ENCODE measurements at regions not wholly inside any gene's neighbourhood (a gene's known extent, or its start where the extent isn't known, plus 50 kb on each side); places are given as distances from the start of the nearest gene placed in this dataset.

DNA sequence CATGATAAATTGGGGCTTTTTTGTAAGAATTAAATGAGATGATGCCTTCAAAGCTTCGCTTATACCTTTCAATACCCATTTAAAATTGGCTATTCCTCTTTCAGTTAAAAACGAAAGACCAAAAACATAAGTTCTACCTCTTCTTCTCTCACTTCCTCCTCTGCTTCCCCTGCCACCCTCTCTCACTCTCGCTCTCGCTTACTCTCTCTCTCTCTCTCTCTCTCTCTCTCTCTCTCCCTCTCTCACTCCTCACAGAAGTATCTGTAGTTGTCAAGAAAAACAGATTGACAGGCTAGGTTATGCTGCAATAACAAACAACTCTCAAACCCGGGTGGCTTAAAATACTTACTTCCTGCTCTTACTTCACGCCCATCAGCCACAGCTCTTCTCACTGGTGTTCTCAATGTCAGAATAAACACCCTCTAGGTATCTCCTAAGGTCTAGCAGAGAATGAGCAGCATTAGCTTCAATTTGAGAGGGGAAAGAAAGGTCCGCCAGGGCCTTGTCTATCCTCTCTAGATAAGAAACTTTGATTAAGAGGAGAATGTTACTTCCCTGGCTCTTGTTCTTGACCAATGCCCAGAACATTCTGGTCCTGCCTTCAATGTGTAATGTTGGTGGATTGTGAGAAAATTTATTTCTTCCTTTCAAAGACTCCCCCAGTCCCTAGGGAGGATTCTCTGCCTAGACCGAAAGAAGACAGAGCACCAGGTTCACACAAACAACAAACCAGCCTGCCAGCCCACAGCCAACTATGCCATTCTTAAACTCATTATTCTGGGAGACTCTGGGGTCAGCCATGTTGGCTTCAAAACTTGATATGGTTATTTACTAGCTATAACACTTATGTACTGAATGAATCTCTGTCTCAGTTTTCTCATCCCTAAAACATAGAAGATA lies 1028.7 kb downstream of the XPNPEP1 start:
- DNase-seq (ENCODE audit: low spot score): no peak
- Histone ChIP-seq H3K36me3 (no peaks in the 10 kb centered on the region), H3K9me3 (no peaks in the 10 kb centered on the region), H3K4me1 (ENCODE audit: control insufficient read depth in 1 of 2, low read depth in 2 of 2) (no peaks in the 10 kb centered on the region), H3K27me3 (replicated peaks; ENCODE audit: insufficient read depth) (no peaks in the 10 kb centered on the region), H3K4me3 (no peak overlapping the region), H3K27ac (no peak overlapping the region)
- TF ChIP-seq CTCF (IDR thresholded peaks at IDR 0.05): no peak
- ATAC-seq (ENCODE audit: insufficient number of reproducible peaks, low FRiP score, low read depth): no peak

DNA sequence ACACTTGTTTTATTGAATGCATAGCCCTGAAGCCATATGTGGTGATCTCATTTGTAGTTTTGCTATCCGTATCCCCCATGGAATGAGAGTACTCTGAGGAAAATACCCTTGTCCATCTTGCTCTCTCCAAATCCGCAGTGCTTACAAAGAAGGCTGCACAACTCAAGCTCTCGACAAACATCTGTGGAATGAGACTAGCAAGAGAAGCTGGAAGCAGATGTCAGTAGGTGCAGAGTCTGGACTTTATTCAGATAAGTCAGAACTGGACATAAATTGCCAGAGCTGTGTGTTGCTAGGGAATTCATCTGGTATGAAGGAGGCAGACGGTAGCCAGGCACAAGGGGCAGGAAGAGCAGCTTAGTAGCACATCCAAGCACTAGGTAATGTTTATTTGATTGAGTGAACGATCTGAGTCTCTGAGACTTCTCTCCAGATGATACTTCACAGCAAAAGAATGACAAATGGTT lies 1046.2 kb downstream of the XPNPEP1 start:
- Histone ChIP-seq H3K4me3 (no peak overlapping the region), H3K9me3 (no peaks in the 10 kb centered on the region), H3K27ac (no peak overlapping the region), H3K36me3 (no peaks in the 10 kb centered on the region), H3K27me3 (replicated peaks; ENCODE audit: insufficient read depth) (no peaks in the 10 kb centered on the region), H3K4me1 (ENCODE audit: control insufficient read depth in 1 of 2, low read depth in 2 of 2) (no peaks in the 10 kb centered on the region)
- TF ChIP-seq CTCF (IDR thresholded peaks at IDR 0.05): no peak
- no peak for ATAC-seq (ENCODE audit: insufficient number of reproducible peaks, low FRiP score, low read depth)
- no peak for DNase-seq (ENCODE audit: low spot score)

GRCh38 chr10:108872854-108873253 lies 1050.5 kb downstream of the XPNPEP1 start:
- Histone ChIP-seq H3K4me1 (ENCODE audit: control insufficient read depth in 1 of 2, low read depth in 2 of 2) (no peaks in the 10 kb centered on the region), H3K4me3 (no peak overlapping the region), H3K36me3 (no peaks in the 10 kb centered on the region), H3K27ac (no peak overlapping the region), H3K27me3 (replicated peaks; ENCODE audit: insufficient read depth) (no peaks in the 10 kb centered on the region), H3K9me3 (no peaks in the 10 kb centered on the region)
- DNase-seq (ENCODE audit: low spot score): no peak
- no peak for ATAC-seq (ENCODE audit: insufficient number of reproducible peaks, low FRiP score, low read depth)
- no peak for TF ChIP-seq CTCF (IDR thresholded peaks at IDR 0.05)

- H3K4me3 ChIP-seq: no peak overlapping the region
- TF ChIP-seq CTCF (IDR thresholded peaks at IDR 0.05): no peak
- H3K4me1 ChIP-seq (ENCODE audit: control insufficient read depth in 1 of 2, low read depth in 2 of 2): no peaks in the 10 kb centered on the region
- H3K36me3 ChIP-seq: no peaks in the 10 kb centered on the region
- ATAC-seq (ENCODE audit: insufficient number of reproducible peaks, low FRiP score, low read depth) (no peak), DNase-seq (ENCODE audit: low spot score) (no peak)
- H3K27ac ChIP-seq: no peak overlapping the region
- H3K9me3 ChIP-seq: no peaks in the 10 kb centered on the region
- H3K27me3 ChIP-seq (replicated peaks; ENCODE audit: insufficient read depth): no peaks in the 10 kb centered on the region
Measured at GRCh38 chr10:108868881-108869280, 1054.4 kb downstream of the XPNPEP1 start.

- Histone ChIP-seq H3K27ac (no peak overlapping the region), H3K4me1 (ENCODE audit: control insufficient read depth in 1 of 2, low read depth in 2 of 2) (no peaks in the 10 kb centered on the region), H3K36me3 (no peaks in the 10 kb centered on the region), H3K27me3 (replicated peaks; ENCODE audit: insufficient read depth) (no peaks in the 10 kb centered on the region), H3K4me3 (no peak overlapping the region), H3K9me3 (no peaks in the 10 kb centered on the region)
- no peak for ATAC-seq (ENCODE audit: insufficient number of reproducible peaks, low FRiP score, low read depth)
- TF ChIP-seq CTCF (IDR thresholded peaks at IDR 0.05): no peak
- DNase-seq (ENCODE audit: low spot score): no peak
Measured at GRCh38 chr10:108862676-108863350, 1060.5 kb downstream of the XPNPEP1 start.
